ENCODE measurements at regions not wholly inside any gene's neighbourhood (a gene's known extent, or its start where the extent isn't known, plus 50 kb on each side); places are given as distances from the start of the nearest gene placed in this dataset.

- no peak for TF ChIP-seq POLR2A (IDR thresholded peaks at IDR 0.05)
- no peak for TF ChIP-seq CTCF (IDR thresholded peaks at IDR 0.05)
- TF ChIP-seq POLR2AphosphoS5 (IDR thresholded peaks at IDR 0.05) = no peak
These were observed 707.5 kb downstream of the BCL11B start for GRCh38 chr14:98564541-98564940.

Data from breast epithelium (tissue), 3 donors.